Stimulated activated CD8-positive, alpha-beta memory T cell treated with anti-CD3 and anti-CD28 coated beads, Interleukin-7, amount 100 ng/mL, for 48 hours (primary cell): ENCODE measurements at regions not wholly inside any gene's neighbourhood (a gene's known extent, or its start where the extent isn't known, plus 50 kb on each side); places are given as distances from the start of the nearest gene placed in this dataset.

Source experiments
- DNase-seq, 2 donors: peaks; one replicate each; pipeline ENCODE4 v3.0.0-alpha.2; 2020; ENCODE audit warnings: low read depth in 1 of 2; ENCODE audit errors: extremely low read depth in 1 of 2

GRCh38 chr10:35731828-35732227 lies 89.7 kb upstream of the FZD8 start:
- DNase-seq = no peak

DNA sequence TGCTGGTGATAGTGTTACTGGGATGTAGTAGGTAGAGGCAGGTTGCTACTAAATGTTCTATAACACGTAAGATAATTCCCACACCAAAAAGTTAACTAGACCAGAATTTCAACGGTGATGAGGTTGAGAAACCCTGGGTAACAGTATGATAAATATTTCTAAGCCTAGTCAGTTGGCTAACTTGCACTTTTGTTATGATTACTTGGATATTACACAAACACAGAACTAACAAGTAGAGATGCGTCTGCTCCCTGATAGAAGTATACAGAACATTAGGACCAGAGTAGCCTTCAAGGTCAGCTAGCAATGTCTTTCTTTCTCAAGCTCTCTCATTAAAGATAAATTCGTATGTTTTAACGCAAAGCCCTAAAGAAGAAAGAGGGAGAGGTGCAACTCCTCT lies 86.2 kb upstream of the FZD8 start:
- no peak for DNase-seq

GRCh38 chr10:35726846-35727245 lies 84.8 kb upstream of the FZD8 start:
- no peak for DNase-seq

- DNase-seq = no peak
Observed at GRCh38 chr10:35723992-35724391, 81.9 kb upstream of the FZD8 start.

GRCh38 chr10:35723059-35723458 lies 81.0 kb upstream of the FZD8 start:
- DNase-seq = no peak

DNA sequence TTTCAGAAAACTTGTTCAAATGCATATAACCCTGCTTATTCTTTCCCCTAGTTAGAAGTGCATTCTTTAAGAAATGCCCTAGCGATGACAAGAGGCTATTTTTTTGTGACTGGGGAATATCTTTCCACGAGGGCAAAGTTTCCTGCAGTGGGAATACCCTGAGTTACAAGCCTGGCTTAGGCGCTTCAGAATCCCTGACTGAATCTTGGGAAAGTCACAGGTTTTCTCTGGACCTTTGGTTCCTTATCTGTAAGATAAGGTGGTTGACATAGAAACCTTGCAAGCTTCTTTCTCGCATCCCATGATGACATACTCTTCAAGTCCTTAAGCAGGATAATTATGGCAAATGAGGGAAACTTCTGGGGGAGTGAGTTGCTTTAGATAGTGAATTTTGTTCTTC lies 80.5 kb upstream of the FZD8 start:
- DNase-seq = no peak

DNA sequence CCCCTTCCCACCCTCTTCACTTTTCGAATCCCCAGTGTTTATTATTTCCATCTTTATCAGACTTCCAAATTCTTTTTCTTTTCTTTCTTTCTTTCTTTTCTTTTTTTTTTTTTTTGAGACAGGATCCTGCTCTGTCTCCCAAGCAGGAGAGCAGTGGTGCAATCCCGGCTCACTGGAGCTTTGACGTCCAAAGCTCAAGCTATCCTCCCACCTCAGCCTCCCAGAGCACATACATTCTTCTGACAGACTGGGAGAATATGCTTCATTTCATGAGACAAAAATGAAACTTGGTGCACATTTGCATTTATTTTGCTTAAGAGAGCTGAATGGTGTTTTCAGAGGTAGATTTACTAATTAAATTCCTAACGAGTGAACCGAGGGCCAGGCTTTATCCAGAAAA lies 80.1 kb upstream of the FZD8 start:
- DNase-seq = no peak

DNA sequence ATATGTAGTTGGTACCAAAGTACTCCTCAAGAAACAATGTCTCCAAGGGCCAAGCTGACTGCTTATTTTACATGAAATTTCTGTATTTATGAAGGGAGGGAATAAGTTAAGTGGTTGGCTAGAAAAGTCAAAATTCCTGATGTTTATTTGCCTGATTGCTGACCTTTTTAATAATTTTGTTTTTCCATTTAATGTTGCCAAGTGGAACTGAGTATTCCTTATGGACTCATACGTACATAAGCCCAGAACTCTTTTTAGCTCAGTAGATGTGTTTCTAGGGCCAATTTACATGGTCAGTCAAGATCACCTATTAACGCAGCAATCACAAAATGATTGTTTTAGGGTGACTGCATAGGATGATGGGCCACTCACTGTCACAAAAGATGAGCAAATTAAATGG lies 78.3 kb upstream of the FZD8 start:
- no peak for DNase-seq

DNA sequence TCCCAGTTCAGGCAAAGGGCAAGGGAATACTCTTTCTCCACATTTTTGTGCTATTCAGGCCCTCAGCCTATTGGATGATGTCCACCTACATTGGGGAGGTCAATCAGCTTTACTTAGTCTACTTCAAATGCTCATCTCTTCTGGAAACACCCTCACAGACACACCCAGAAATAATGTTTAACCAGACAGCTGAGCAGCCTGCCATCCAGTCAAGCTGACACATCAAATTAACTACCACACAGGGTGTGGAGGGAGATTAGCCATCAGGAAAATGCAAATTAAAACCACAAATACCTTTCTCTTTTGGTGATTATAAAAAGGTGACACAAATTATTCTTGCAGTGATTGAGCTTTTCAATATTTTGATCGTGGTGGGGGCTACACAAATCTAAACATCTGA lies 74.7 kb upstream of the FZD8 start:
- no peak for DNase-seq

- no peak for DNase-seq
Observed at GRCh38 chr10:35712486-35712885, 70.4 kb upstream of the FZD8 start.

DNA sequence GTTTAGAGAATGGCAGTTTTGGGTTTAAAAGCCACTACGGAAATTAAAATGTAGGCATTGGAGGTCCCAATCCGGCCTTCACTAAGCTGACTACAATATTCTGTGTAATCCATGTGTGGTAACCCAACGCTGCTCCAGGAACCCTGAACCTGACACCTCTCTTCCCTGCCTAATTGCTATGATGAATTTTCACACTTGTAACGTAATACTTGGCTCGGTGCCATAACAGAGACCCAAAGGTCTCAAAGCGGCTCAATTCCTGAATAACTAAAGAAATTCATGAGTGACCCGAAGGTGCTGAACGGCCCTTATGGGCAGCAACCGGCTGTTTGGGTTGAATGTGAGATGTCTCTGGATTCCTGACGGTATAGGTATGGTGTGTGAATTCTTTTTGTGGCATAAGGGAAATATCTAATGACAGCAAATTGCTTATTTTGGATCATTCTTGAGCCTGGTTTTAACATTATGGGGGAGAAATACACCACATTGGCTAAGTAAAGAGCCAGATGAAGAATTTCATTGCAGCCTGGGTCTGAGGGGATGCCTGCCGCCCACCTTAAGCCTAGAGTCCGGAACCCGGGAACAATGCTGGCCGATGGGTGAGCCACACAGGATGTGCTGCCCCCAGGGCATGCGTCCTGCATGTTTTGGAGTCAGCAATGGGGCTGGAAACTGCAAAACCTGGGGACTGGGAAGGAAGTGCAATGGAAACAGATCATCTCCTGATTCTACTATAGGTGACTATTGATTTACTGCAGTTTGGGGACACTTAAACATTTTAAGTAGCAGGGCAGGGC lies 69.7 kb upstream of the FZD8 start:
- DNase-seq = no peak

DNA sequence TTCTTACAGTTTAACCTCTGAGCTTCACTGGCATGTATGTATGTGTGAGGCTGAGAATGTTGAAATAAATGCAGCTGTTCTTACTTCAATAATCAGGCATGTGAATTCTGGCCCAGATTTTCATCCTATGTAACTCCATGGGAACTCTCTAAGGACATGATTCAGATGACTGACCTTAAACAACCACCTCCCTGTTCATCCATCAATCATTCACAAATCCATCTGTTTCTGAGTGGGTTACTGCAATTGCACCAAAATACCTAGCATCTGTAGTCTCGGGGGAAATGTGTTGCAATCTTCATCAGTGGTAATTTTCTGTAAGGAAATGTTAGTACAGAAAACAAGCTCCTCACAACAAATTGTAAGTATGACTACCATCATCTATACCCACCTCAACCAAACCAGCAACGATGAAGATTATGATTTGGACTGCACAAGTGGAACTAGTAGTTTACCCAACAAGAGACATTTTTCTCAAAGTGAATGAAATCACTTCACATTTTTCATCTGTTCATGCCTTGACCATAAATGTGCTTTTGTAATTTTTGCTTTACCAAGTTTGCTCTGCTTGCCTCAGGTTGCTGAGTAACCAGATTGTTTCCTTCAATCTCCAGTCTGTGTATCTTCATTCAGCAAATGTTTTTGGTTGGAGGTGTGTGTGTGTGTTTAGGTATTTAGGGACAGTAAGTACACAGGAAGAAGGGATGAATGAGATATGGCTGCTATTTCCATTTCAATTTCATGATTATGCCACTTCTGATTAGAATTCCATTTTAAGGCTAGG lies 65.7 kb upstream of the FZD8 start:
- no peak for DNase-seq

DNA sequence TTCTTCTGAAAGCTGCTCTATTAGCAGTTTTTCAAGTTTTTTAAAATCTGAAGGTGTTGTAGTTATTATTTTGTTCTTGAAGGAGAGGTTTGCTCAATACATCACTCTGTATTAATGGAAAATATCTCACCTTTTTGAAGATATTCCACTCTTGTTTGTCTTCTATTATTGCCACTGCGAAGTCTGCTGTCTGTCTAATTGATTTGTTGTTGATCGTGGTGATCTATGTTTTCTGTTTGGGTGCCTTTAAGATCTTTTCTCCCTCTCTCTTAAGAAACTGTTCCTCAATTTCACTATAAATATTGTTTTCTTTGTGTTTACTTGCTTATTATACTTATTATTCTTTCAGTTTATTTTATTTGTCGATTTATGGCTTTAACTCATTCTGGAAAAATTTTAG lies 64.9 kb upstream of the FZD8 start:
- DNase-seq = no peak

GRCh38 chr10:35705671-35706070 lies 63.6 kb upstream of the FZD8 start:
- no peak for DNase-seq

DNA sequence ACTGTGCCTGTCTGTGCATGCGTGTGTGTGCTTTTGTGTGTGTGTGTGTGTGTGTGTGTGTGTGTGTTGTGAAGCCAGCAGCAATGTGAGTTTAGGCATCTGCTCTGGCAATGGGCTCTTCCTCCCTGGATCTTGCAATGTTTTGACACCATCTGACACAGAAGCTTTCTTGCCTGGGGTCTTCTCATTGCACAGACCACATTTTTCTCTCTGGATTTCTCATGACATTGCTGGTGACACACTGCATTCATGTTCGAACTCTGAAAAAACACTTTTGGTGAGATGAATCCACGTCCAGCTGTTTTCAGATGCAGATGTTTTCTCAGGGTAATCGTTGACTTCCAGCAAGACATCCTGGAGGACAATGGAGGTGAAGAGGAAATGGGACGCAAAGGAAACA lies 63.0 kb upstream of the FZD8 start:
- DNase-seq = no peak

DNA sequence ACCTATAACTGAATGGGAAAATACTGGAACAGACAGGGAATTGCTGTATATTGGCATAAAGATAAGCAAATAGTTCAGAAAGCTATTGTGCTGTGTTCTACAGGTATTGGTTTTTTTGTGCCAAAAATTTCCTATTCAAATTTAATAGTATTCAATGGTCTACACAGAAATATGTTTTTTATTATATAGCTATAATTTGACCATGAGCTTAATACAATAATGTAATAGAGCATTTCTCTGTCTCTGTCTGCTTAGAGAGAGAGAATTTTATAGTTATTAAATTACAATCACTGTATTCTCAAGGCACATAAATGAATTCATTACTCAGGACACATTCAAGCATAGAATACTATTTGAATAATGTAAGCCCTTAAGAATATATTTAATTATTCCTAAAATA lies 62.3 kb upstream of the FZD8 start:
- no peak for DNase-seq

- no peak for DNase-seq
Observed at GRCh38 chr10:35700487-35700882, 58.4 kb upstream of the FZD8 start.

GRCh38 chr10:35699848-35700486 lies 57.9 kb upstream of the FZD8 start:
- no peak for DNase-seq

DNA sequence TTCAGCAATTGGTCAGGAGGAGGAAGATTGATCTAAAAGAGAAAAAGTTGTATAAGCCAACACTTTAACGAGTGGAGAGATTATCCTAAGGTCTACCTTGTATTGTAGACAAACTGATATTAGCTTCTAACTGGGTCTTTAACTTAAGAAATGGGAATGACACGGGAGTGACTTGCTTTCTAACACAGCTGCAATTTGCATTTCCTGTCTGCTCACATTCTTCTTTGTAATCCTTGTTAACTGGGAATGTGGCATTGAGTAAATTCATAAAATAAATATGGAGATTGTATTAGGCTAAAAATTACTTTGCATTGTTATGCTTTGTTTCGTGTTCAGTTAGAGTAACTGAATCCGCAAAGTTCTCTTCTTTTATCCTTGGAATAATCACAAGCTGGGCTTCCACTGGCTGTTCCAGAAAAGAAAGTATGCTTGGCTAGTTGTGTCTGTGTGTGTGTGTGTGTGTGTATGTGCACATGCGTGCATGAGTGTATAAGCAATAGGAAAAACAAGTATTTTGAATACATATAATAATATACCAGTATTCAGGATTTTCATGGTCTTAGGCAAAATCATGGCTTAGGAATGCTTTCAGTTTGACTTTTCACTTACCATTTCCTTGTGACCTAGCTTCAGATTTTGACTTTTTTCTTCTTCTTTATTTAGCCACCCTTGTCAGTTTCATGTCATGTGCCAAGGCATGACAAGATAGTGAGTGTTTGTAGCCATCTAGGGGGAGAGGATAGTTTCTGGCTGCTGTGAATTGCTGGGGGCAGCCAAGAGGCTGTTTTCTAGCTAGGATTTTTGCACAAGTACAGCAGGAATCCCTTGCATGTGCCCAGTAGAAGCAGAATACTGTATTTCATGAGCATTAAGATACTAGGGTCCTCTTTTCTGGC lies 54.5 kb upstream of the FZD8 start:
- no peak for DNase-seq

- no peak for DNase-seq
Observed at GRCh38 chr10:35693800-35694199, 51.7 kb upstream of the FZD8 start.
